Vagina (tissue), 2 donors: ENCODE measurements at regions not wholly inside any gene's neighbourhood (a gene's known extent, or its start where the extent isn't known, plus 50 kb on each side); places are given as distances from the start of the nearest gene placed in this dataset.

ENCODE experiments used
- CTCF ChIP-seq, 3 experiments: fragments of 450-650 bp in 2 of 3; fragments of 200-600 bp in 1 of 3; sonication (generic) in 1 of 3; IDR thresholded peaks; one replicate each; pipeline ENCODE4 v1.5.1; 2017 to 2019; ENCODE audit warnings: antibody characterized with exemption in 3 of 3, mild to moderate bottlenecking in 2 of 3, moderate library complexity in 2 of 3
- POLR2A ChIP-seq, 2 donors: fragments of 450-650 bp; IDR thresholded peaks; one replicate each; pipeline ENCODE4 v1.6.1; 2017; ENCODE audit warnings: antibody characterized with exemption in 2 of 2, mild to moderate bottlenecking in 2 of 2, moderate library complexity in 2 of 2

DNA sequence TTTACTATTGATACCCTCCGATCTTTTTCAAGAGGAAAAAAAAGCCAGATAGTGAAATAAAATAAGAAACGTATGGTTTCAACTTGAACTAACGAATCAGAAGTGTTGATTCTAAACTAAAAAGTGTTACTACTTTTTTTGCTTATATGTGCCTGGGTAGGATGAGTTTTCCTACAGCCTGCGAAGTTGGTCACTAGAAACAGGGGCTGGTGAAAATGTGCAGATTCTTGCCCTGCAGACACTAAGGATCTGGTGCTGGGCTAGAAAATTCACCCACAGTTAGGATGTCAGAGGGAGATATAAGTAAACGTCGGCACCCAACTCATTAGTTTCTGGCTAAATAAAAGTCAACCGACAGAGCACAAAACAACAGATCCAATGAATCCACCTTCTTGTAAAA, 298.7 kb upstream of the NFE2L3 start:
- no peak for TF ChIP-seq CTCF (IDR thresholded peaks at IDR 0.05)
- TF ChIP-seq POLR2A (IDR thresholded peaks at IDR 0.05) = no peak
